ENCODE measurements at regions not wholly inside any gene's neighbourhood (a gene's known extent, or its start where the extent isn't known, plus 50 kb on each side); places are given as distances from the start of the nearest gene placed in this dataset.

- no peak overlapping the region for H3K4me3 ChIP-seq (ENCODE audit: low read depth, low read length)
- no peak for DNase-seq (ENCODE audit: low read depth)
- POLR2A ChIA-PET: no interaction called here
- CTCF ChIA-PET: no interaction called here
- TF ChIP-seq, protein P1, sequence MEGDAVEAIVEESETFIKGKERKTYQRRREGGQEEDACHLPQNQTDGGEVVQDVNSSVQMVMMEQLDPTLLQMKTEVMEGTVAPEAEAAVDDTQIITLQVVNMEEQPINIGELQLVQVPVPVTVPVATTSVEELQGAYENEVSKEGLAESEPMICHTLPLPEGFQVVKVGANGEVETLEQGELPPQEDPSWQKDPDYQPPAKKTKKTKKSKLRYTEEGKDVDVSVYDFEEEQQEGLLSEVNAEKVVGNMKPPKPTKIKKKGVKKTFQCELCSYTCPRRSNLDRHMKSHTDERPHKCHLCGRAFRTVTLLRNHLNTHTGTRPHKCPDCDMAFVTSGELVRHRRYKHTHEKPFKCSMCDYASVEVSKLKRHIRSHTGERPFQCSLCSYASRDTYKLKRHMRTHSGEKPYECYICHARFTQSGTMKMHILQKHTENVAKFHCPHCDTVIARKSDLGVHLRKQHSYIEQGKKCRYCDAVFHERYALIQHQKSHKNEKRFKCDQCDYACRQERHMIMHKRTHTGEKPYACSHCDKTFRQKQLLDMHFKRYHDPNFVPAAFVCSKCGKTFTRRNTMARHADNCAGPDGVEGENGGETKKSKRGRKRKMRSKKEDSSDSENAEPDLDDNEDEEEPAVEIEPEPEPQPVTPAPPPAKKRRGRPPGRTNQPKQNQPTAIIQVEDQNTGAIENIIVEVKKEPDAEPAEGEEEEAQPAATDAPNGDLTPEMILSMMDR (IDR thresholded peaks at IDR 0.05; ENCODE audit: insufficient read depth, low read depth, low read length): no peak
- no peaks in the 10 kb centered on the region for H3K27me3 ChIP-seq (ENCODE audit: control insufficient read depth, insufficient read depth, low read length)
- H3K36me3 ChIP-seq (ENCODE audit: control insufficient read depth, insufficient read depth, low read length): no peaks in the 10 kb centered on the region
Measured at GRCh38 chr1:229945795-229946194, 121.2 kb upstream of the GALNT2 start.

GRCh38 chr1:229947968-229948367 lies 119.1 kb upstream of the GALNT2 start:
- ChIA-PET CTCF (no interaction called here), POLR2A (no interaction called here)
- Histone ChIP-seq H3K36me3 (ENCODE audit: control insufficient read depth, insufficient read depth, low read length) (no peaks in the 10 kb centered on the region), H3K27me3 (ENCODE audit: control insufficient read depth, insufficient read depth, low read length) (no peaks in the 10 kb centered on the region), H3K4me3 (ENCODE audit: low read depth, low read length) (no peak overlapping the region)
- TF ChIP-seq, protein P1 (IDR thresholded peaks at IDR 0.05; ENCODE audit: insufficient read depth, low read depth, low read length): no peak
- DNase-seq (ENCODE audit: low read depth): no peak

DNA sequence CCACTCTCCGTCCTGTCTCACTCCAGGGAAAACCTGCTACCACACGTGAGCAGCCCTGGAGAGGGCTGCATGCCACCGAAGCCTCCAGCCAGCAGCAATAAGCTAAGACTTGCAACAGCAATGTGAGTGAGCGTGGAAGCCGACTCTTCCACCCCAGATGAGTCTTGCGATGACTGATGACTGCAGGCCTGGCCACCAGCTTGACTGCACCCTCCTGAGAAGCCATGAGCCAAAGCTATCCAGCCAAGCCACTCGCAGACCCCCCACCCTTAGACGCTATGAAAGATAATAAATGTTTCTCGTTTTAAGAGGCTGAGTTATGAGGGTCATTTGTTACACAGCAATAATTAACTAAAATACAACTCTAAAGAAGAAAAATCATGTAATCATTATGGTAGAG lies 118.6 kb upstream of the GALNT2 start:
- H3K36me3 ChIP-seq (ENCODE audit: control insufficient read depth, insufficient read depth, low read length): no peaks in the 10 kb centered on the region
- POLR2A ChIA-PET: no interaction called here
- CTCF ChIA-PET: no interaction called here
- no peaks in the 10 kb centered on the region for H3K27me3 ChIP-seq (ENCODE audit: control insufficient read depth, insufficient read depth, low read length)
- TF ChIP-seq, protein P1 (IDR thresholded peaks at IDR 0.05; ENCODE audit: insufficient read depth, low read depth, low read length): no peak
- H3K4me3 ChIP-seq (ENCODE audit: low read depth, low read length): no peak overlapping the region
- DNase-seq (ENCODE audit: low read depth): no peak

DNA sequence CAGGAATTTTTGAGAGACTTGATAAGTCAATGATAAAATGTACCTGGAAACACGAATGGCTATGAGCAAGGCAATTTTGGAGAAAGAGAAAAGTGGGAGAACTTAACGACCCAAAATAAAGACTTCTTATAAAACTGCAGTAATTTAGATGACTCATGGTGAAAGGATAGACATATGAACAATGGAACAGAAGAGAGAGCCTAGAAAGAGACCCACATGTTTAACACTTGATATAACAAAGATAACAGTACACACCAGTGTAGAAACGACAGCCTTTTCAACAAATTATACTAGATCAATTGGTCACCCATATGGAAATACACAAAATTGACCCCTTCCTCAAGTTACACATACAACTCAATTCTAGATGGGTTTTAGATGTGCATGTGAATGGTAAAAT lies 117.5 kb upstream of the GALNT2 start:
- no peak for DNase-seq (ENCODE audit: low read depth)
- POLR2A ChIA-PET: no interaction called here
- Histone ChIP-seq H3K36me3 (ENCODE audit: control insufficient read depth, insufficient read depth, low read length) (no peaks in the 10 kb centered on the region), H3K4me3 (ENCODE audit: low read depth, low read length) (no peak overlapping the region), H3K27me3 (ENCODE audit: control insufficient read depth, insufficient read depth, low read length) (no peaks in the 10 kb centered on the region)
- CTCF ChIA-PET: no interaction called here
- TF ChIP-seq, protein P1 (IDR thresholded peaks at IDR 0.05; ENCODE audit: insufficient read depth, low read depth, low read length): no peak

- ChIA-PET CTCF (no interaction called here), POLR2A (no interaction called here)
- TF ChIP-seq, protein P1 (IDR thresholded peaks at IDR 0.05; ENCODE audit: insufficient read depth, low read depth, low read length): no peak
- no peak for DNase-seq (ENCODE audit: low read depth)
- Histone ChIP-seq H3K36me3 (ENCODE audit: control insufficient read depth, insufficient read depth, low read length) (no peaks in the 10 kb centered on the region), H3K27me3 (ENCODE audit: control insufficient read depth, insufficient read depth, low read length) (no peaks in the 10 kb centered on the region), H3K4me3 (ENCODE audit: low read depth, low read length) (no peak overlapping the region)
Measured at GRCh38 chr1:229950020-229950419, 117.0 kb upstream of the GALNT2 start.
